GM11168 (cell line): ENCODE measurements at regions not wholly inside any gene's neighbourhood (a gene's known extent, or its start where the extent isn't known, plus 50 kb on each side); places are given as distances from the start of the nearest gene placed in this dataset.

Experiments
- in situ Hi-C: fragments of 300-500 bp; cut with MboI; formaldehyde crosslinking; loops from one replicate; pipeline ENCODE4 v1.12.0; 2022; ENCODE audit warnings: low sequenced_read_pairs; ENCODE audit not compliant: unreplicated experiment

DNA sequence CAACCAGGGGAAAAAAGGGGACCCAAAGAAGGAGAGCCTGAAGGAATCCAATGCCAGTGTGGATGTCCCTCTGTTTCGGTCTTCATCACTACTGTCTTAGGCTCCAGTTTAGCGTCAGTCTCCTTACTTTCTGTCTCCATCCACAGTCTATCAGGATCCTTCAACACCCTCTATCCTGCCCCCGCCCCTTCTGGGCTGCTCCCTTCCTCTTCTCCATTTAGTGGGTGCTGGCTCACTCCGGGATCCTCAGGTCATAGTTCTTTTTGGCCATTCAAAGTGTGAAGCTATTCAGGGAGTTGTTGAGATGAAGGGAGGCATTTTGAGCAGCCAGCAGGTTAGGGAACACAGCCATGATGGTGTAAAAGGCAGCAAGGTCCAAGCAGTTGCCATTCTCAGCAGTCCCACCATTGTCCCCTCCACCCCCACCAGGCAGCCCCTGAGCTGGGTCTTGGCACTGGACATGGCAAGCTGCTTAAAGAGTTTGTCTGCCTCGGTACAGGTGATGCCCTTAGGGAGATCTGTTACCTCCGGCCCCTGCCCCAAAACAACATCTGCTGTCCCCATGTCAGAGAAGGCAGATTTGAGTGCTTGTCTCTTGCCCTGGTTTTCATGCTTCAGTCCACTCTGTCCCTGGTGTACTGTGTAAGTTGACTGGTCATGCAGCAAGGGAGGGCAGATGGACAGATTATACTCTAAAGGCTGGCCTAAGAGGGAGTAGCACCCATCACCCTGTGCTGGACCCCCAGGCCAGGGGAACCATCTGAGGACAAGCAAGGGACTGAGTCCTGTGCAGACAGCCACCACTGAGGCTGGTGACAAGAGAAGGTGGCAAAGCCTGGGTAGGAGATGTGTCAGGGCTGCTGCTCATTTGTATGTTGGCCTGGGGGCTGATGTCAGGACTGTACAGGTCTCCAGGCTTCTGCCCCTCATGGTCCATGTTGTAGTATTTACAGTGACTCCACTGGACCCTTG lies 842.0 kb downstream of the HACE1 start:
- in situ Hi-C loops = no loop called here

DNA sequence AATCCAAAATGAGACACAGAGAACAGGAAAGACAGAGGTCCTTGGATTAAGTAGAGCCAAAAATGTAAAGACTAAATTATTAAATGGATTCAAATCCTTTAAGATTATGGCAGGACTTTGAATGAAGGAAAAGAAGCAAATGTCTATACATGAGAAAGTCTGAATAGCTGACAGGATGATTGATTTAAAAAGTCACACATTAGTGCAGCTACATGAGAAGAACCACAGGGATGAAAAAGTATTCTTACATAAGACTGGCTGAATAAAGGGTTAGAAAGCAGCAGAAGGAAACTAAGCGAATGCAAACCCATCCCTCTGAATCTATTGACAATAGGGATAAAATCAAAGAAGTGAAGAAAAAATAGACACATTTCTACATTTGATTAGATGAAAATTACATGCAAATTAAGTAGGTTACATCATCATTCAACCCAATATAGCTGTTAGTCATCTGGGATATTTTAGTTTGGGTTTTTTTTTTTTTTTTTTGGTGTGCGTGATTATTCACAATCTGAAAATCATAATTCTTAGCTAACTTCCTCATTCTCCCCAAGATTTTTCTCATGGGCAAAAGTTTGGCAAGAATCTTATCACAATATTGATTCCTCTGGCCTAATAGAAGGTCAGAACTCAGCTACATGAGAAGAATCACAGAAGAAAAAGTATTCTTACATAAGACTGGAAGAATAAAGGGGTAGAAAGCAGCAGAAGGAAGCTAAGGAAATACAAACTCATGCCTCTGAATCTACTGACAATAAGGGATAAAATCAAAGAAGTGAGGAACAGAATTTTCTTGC lies 845.4 kb downstream of the HACE1 start:
- in situ Hi-C loops = no loop called here

DNA sequence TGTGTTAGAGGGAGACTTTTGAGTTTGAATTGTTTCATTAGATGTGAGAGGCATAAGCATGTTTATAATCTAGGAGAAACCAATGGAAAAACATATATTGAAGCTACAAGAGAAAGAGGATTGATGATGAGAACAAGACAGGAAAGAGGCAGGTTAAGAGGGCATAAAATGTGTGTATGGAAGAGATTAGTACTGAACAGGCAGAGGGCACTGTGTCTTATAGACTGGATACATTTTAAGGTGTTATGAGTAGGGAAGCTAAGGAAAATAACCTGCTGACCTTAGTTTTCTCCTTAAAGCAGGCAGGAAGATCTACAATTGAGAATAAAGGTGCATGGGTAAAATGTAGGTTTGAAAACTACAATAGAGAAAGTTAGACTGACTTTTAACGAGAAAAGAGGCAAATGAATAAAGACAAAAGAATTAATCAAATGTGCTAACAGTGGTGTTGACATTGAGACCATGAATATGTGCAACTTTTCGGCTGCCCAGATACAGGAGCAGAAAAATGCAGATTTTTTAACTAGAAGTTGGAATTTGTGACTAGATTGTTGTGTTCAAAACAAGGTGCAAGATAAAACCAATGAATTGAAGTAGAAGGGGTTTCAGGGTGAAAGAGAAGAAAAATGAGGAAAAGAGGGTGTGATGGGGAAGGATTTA lies 846.3 kb downstream of the HACE1 start:
- in situ Hi-C loops = no loop called here

DNA sequence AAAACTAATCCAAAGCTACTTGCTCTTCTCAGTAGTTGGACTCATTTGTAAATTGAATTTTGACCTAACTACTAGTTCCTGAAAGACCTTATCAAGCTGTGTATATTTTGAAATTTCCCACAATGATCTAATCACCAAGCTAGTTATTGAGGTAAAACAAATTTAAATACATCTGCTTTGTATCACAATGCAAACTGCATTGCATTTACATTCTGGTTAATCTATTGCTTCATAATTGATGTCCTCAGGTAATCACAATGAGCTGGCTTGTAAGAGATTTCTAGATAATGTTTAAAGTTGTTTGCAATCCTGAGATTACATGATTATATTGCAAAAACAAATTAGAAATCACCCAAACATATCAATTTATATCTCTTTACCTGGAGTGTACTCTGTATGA lies 848.8 kb downstream of the HACE1 start:
- in situ Hi-C loops = no loop called here

DNA sequence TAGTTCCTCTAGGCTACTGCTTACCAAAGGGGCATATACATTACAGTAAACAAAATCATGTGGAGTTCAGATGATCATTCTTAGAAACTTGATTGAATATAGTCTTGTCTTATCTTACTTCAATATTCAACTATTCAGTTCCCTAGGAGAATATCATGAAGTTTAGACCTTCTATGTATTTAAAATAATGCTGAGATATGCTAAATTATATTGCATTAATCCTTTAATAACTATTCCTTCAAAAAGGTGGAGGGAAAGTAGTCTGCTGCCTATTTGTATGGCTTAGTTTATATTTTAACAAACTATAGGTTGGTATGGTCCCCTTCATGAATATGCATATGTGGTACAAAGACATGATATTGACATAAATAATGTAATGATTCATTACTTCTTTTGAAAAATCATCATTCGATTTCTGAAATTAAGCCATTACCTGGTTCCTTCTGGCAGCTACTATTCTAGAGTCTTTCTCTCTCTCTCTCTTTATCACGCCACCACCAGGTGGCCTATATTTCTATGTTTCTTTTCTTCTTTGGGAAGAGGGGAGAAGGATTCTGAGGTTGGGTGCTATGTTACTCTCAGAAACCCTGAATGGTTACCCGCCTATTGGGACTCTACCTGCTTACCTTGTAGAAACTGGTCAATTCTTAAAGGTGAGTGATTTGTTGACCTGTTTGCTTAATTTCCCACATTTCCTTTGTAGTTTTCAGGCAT lies 855.8 kb downstream of the HACE1 start:
- in situ Hi-C loops = no loop called here

DNA sequence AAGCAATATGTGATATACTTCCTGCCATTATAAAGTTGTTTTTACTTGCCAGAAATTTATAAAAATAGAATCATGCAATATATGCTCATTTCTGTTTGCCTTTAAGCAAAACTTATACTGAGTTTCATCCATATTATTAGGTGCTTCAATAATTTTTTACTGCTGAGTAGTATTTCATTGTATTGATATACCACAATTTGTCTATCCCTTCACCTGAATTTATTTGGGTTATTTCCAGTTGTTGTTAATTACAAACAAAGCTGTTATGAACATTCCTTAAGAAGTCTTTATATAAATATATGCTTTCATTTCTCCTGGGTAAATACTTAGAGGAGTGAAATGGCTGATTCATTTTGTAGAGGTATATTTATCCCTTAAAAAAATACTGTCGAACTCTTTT lies 864.1 kb downstream of the HACE1 start:
- in situ Hi-C loops = no loop called here

DNA sequence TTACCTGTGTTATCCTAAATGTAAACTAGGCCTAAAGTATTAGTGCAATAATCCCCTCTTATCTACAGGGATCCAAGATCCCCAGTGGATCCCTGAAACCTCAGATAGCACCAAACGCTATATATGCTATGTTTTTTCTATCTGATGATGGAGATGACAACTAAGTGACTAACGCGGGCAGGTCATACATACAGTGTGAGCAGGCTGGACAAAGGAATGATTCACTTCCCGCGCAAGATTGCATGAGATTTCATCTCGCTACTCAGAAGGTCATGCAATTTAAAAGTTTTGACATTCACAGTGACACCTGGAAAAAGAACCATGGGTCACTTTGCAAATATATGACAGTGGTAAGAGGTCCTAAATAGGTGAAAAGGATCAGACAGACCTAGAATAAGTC lies 875.9 kb downstream of the HACE1 start:
- in situ Hi-C loops = no loop called here

DNA sequence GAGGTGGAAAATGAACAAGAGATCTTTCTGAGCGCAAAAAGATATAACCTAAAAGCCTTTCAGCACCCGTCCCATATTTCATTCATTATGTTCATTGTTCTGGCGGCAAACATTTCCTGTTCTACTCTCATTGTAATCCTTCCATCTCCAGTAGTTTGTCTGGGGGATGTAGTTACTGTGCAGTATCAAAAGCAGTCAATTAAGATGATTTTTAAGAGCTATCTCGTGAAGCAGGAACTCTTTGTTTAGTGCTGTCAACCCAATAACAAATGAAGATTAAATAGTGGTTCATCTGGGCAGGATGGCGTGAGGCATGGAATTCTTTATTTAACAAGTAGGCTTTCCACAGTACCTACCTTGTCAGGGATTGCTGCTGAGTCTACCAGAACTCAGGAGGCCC lies 876.7 kb downstream of the HACE1 start:
- in situ Hi-C loops = no loop called here

DNA sequence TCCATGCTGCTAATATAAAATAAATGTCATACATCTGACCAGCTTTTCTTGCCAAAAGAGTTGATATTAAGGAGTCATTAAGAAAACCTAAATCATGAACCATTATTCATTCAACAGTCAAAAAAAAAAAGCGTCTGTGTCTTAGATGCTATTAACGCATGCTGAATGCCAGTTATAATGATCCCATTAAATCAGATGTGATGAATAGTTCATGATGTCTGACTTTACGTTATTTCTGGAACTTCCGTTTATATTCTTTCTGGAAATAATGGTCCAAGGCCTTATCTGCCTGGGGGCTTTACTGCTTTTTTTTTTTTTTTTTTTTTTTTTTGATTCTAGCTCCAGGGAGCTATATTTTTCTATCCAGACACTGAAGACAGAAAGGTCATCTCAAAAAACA lies 877.1 kb downstream of the HACE1 start:
- in situ Hi-C loops = no loop called here

DNA sequence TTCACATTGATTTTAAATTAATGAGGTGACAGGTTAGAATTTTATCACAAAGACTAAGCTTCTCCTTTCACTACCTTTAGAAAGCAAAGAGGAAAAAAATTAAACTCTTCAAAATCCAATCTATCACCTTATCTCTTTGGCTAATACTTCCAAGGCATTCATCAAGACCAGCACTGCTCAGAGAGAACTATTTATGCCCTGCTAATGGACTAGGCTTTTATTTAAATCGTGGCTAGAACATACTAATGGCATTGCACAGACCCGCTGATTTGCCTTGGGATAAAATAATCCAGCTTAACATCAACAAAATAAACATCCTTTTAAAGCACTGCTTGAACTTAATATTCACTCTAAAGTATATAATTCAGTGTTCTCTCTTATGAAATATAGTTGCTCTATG lies 880.4 kb downstream of the HACE1 start:
- in situ Hi-C loops = no loop called here

DNA sequence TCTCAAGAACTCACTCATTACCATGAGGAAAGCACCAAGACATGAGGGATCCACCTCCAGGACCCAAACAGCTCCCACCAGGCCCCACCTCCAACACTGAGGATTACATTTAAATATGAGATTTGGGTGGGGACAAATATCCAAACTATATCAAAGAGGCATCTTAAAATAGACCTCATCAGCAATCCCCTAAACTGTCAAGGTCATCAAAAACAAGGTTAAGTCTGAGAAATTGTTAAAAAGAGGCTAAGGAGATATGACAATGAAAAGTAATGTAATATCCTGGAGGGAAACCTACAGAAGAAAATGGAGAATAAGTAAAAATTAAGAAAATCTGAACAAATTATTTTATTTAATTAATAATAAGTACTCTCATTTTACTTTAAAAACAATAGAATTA lies 922.3 kb downstream of the HACE1 start:
- in situ Hi-C loops = no loop called here

DNA sequence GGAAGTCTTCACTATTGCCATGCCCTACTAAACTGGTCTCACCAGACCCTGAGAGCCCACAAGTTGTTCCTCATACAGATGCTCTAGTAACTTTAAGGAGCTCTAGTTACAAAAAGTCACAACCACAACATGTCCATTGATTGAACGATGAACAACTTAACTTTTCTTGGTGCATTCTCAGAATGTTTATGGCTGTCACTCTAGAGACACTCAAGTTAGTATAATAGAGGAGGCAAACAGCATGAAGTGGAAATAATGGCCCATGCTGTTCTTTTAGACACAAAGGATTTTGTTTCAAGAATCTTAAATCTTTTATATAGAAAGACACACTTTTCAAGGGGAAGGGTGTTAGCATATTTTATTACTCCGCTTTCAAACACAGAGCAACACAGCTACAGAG lies 934.4 kb downstream of the HACE1 start:
- in situ Hi-C loops = no loop called here

DNA sequence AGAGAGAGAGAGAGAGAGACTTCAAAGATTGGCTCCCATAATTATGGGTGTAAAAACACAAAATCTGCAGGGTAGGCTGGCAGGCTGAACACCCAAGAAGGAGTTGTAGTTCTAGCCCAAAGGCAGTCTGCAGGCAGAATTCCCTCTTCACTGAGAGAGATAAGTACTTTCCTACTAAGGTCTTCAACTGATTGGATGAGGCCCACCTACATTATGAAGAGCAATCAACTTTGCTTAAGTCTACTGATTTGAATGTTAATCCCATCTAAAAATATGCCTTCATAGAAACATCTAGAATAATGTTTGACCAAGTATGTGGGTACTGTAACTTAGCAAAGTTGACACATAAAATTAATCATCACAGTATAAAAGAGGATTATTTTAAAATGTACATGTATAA lies 949.7 kb downstream of the HACE1 start:
- in situ Hi-C loops = no loop called here

DNA sequence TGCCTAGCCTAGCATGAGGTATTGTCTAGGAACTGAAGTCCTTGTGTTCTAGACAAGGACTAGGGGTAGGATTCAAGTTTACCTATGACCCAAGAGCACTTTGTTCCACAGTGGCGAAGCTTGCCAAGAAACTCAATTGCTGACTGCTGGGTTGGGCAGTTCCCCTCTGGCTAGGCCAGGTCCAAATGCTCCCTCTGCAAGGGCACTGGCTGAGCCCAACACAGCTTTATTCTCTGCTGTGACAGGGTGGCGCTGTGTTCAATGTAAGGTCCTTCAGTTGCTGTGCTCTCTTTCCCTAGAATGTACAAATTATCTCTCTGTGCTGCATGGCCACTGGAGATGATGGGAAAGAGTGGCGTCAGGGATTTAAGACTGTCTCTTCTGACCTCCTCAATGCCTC lies 950.8 kb downstream of the HACE1 start:
- in situ Hi-C loops = no loop called here

DNA sequence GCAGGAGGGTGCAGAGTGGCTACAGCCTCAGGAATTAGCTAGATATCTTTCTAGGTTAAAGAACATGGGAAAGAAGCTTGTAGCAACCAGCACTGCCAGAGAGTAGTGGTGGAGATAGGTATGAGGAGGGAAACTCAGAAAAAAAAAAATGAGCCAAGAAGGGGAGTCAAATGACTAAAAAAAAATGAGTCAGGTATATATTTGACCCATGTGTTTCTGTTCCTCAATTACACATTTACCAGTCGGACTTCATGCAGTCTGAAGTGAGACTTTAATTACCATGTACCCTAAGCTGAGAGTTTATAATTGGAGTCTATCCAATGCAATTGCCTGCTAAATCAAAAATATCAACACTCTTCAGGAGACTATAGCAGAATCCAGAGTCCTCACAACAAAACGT lies 964.6 kb downstream of the HACE1 start:
- in situ Hi-C loops = no loop called here

DNA sequence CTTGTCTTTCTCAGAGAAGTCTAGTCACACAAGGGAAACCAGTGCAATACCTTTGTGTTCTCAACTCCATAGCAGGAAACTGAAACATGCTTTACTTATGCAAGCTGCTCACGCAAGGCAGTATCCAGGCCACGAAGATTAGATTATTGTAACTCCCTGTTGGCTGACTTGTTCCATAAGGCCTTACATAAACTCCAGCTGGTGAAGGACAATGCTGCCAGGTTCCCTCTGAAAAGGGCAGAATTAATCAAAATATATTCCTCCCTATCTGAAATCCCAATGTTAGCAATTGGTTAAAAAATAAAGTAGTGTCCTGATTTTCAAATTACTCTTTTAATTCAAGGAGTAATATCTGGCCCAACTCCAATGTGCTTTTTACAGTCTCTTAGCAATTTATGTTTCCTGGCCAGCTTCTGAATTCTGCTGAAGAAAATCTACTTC lies 966.6 kb downstream of the HACE1 start:
- in situ Hi-C loops = no loop called here

DNA sequence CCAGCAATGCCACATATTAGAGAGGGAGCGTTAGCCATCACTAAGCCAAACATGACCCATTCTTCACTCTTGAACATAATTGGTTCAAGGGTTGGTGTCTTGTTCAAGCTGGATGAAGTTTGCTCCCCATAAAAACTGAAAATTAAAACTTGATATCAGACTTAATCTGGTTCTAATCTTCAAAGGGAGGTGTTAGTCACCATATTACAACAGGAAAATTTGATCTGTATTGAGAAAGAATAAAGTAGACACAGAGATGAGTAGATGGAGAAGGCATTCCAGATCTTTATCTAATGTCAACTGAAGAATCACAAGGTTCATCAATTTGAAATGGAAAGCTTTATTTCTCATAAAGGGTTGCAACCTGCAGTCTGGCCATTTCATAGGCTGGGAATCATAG lies 972.8 kb downstream of the HACE1 start:
- in situ Hi-C loops = no loop called here

DNA sequence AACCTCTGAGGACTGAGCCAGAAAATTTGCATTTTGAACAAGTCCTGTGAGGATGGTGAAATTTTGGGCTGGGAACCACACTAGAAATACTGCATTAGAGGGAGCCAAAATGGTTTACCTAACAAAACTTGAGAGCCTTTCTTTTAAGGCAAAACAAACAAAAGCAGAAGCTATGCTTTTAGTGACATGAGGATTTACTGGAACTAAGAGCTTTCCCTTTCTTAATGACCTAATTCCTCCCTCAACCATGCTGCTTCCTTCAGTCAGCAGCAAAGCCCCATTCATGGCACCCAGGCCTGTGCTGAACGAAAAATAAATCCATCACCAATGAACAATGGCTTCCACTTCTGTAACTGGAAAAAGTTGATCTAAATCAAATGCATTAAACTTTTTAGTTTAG lies 974.3 kb downstream of the HACE1 start:
- in situ Hi-C loops = no loop called here

DNA sequence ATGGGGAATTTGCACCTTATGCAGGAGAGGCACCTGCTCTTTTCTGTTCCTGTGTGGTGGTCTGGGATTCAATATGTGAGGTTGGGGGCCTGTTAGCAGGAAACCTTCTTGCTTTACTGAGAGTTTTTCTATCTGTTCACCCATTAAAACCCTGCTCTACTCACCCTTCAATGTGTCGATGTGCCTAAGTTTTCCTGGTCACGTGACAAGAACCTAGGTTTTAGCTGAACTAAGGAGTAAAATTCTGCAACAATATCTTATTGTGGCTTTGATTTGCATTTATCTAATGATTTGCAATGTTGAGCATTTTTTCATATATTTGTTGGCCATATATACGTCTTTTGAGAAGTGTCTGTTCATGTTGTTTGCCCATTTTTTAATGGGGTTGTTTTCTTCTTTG lies 979.9 kb downstream of the HACE1 start:
- in situ Hi-C loops = no loop called here

DNA sequence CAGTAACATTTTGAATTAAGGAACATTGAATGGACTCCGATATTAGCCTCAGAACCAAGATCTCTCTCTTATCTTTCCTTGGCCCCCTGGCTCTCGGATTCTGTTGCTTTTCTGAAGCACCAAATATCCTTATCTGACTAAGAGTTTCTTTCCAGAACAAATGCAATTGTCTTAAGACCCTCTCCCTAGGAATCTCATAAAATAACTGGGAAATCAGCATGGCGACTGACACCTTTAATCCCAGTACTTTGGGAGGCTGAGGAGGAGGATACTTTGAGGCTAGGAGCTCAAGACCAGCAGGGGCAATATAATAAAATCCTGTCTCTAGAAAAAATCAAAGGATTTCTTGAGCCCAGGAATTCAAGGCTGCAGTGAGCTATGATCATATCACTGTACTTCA lies 984.5 kb downstream of the HACE1 start:
- in situ Hi-C loops = no loop called here
